Caco-2 (cell line): ENCODE measurements at regions not wholly inside any gene's neighbourhood (a gene's known extent, or its start where the extent isn't known, plus 50 kb on each side); places are given as distances from the start of the nearest gene placed in this dataset.

Experiments
- BruUV-seq: library from RNA; stranded (reverse); fragments of 400-500 nt; replicated peaks from 2 replicates; lab custom pipeline; 2021; lab: Mats Ljungman, UMichigan
- CTCF ChIA-PET: fragments of 300-600 bp; sonication (Branson Sonifier 250); formaldehyde crosslinking; loops from one replicate; lab custom pipeline; 2022; ENCODE audit warnings: antibody characterized with exemption; lab: Charles Lee
- POLR2A ChIA-PET: fragments of 300-600 bp; sonication (Branson Sonifier 250); formaldehyde crosslinking; loops from one replicate; lab custom pipeline; 2022; ENCODE audit warnings: antibody characterized with exemption; lab: Charles Lee
- DNase-seq, 2 experiments: peaks; one replicate each; pipeline versions ENCODE4 v3.0.0 to v3.0.0-alpha.2; 2020 to 2022
- H3K27me3 ChIP-seq: replicated peaks from 2 replicates; pipeline ENCODE4 v1.6.0; 2011; ENCODE audit warnings: low read length; ENCODE audit not compliant: control insufficient read depth, insufficient read depth
- H3K36me3 ChIP-seq: 2 replicates; pipeline ENCODE4 v1.5.1; 2011; ENCODE audit warnings: low read length; ENCODE audit not compliant: control insufficient read depth, insufficient read depth
- H3K4me1 ChIP-seq: fragments of 250-450 bp; sonication (Bioruptor Pico); 2 replicates; pipeline ENCODE4 v1.5.1; 2020; ENCODE audit warnings: mild to moderate bottlenecking
- H3K4me3 ChIP-seq: 2 replicates; pipeline ENCODE4 v1.5.1; 2011; ENCODE audit warnings: low read depth, mild to moderate bottlenecking, control low read depth, low read length
- H3K9me3 ChIP-seq: fragments of 250-450 bp; sonication (Bioruptor Pico); 2 replicates; pipeline ENCODE4 v1.5.1; 2020; ENCODE audit warnings: mild to moderate bottlenecking, moderate library complexity
- H3K27ac Mint-ChIP-seq: one replicate; pipeline ENCODE4 v1.8.0; 2022; ENCODE audit warnings: mixed read lengths; ENCODE audit not compliant: unreplicated experiment
- H3K27me3 Mint-ChIP-seq: one replicate; pipeline ENCODE4 v1.8.0; 2022; ENCODE audit warnings: mixed read lengths; ENCODE audit not compliant: insufficient read depth, unreplicated experiment
- H3K36me3 Mint-ChIP-seq: one replicate; pipeline ENCODE4 v1.8.0; 2022; ENCODE audit warnings: mild to moderate bottlenecking, mixed read lengths; ENCODE audit not compliant: insufficient read depth, unreplicated experiment
- H3K4me1 Mint-ChIP-seq: one replicate; pipeline ENCODE4 v1.8.0; 2022; ENCODE audit warnings: low read depth, mixed read lengths; ENCODE audit not compliant: unreplicated experiment
- H3K4me3 Mint-ChIP-seq: one replicate; pipeline ENCODE4 v1.8.0; 2022; ENCODE audit warnings: mild to moderate bottlenecking, moderate library complexity, mixed read lengths; ENCODE audit not compliant: unreplicated experiment
- H3K9me3 Mint-ChIP-seq: one replicate; pipeline ENCODE4 v1.8.0; 2022; ENCODE audit warnings: mixed read lengths; ENCODE audit not compliant: unreplicated experiment
- CTCF ChIP-seq, 2 experiments: fragments of 200-600 bp in 1 of 2; IDR thresholded peaks; 1 replicate in 1 of 2; 2 replicates in 1 of 2; pipeline versions ENCODE4 v1.5.1 to v1.8.0; 2011 to 2022; ENCODE audit warnings: antibody characterized with exemption in 1 of 2, control low read depth in 1 of 2, inconsistent platforms in 1 of 2, low read depth in 1 of 2, low read length in 1 of 2, mild to moderate bottlenecking in 1 of 2, moderate library complexity in 1 of 2; ENCODE audit not compliant: insufficient read depth in 1 of 2, severe bottlenecking in 1 of 2, unreplicated experiment in 1 of 2
- intact Hi-C: fragments of 100-400 bp; cut with micrococcal nuclease; formaldehyde crosslinking; loops from one replicate; pipeline ENCODE4 v1.10.0; 2022; ENCODE audit not compliant: unreplicated experiment

DNA sequence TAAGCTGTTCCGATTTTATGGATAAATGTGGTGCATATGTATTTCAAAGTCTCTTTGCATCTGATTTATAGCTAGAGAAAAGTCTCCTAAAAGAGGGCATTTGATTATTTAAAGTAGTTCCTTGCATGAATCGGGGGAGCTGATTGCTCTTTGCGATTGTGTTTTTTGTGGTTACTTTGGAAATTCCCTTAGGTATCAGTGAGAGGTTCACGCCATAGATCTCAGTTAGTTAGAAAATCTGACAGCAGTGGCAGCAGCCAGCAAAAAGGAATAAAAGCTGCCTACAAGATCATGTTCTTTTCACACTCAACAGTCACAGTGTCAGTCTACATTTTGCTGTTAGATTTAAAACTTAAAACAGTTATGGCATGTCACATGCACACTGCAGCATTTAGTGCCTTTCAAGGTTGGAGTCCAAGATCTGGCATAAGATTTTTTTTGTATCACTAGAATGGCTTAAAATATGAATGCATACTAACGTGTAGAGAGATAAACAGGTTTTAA is 436.5 kb upstream of the PCDH20 start:
- Mint-ChIP-seq H3K27me3 (no peaks in the 10 kb centered on the region), H3K4me1 (no peaks in the 10 kb centered on the region), H3K4me3 (no peak overlapping the region), H3K36me3 (no peaks in the 10 kb centered on the region), H3K27ac (no peak overlapping the region), H3K9me3 (no peaks in the 10 kb centered on the region)
- ChIA-PET CTCF (no interaction called here), POLR2A (no interaction called here)
- intact Hi-C loops, result no loop called here
- no peak for TF ChIP-seq CTCF (IDR thresholded peaks at IDR 0.05; ENCODE audit: insufficient read depth in 1 of 2, low read depth in 1 of 2, low read length in 1 of 2, severe bottlenecking in 1 of 2, unreplicated experiment in 1 of 2)
- no peak for DNase-seq
- Histone ChIP-seq H3K9me3 (no peaks in the 10 kb centered on the region), H3K4me3 (no peak overlapping the region), H3K4me1 (no peaks in the 10 kb centered on the region), H3K36me3 (no peaks in the 10 kb centered on the region), H3K27me3 (no peaks in the 10 kb centered on the region)
- no TSS peak for BruUV-seq

- no peak for DNase-seq
- H3K36me3 ChIP-seq, result no peaks in the 10 kb centered on the region
- no peaks in the 10 kb centered on the region for H3K4me1 ChIP-seq
- H3K9me3 ChIP-seq, result no peaks in the 10 kb centered on the region
- Mint-ChIP-seq H3K27me3 (no peaks in the 10 kb centered on the region), H3K9me3 (no peaks in the 10 kb centered on the region), H3K36me3 (no peaks in the 10 kb centered on the region), H3K4me1 (no peaks in the 10 kb centered on the region), H3K27ac (no peak overlapping the region), H3K4me3 (no peak overlapping the region)
- no TSS peak for BruUV-seq
- ChIA-PET POLR2A (no interaction called here), CTCF (no interaction called here)
- H3K4me3 ChIP-seq, result no peak overlapping the region
- intact Hi-C loops, result no loop called here
- H3K27me3 ChIP-seq, result no peaks in the 10 kb centered on the region
- no peak for TF ChIP-seq CTCF (IDR thresholded peaks at IDR 0.05; ENCODE audit: insufficient read depth in 1 of 2, low read depth in 1 of 2, low read length in 1 of 2, severe bottlenecking in 1 of 2, unreplicated experiment in 1 of 2)
These were observed 435.1 kb upstream of the PCDH20 start for GRCh38 chr13:61850794-61851193.

- no peaks in the 10 kb centered on the region for H3K36me3 ChIP-seq
- no peaks in the 10 kb centered on the region for H3K4me1 ChIP-seq
- no peak for TF ChIP-seq CTCF (IDR thresholded peaks at IDR 0.05; ENCODE audit: insufficient read depth in 1 of 2, low read depth in 1 of 2, low read length in 1 of 2, severe bottlenecking in 1 of 2, unreplicated experiment in 1 of 2)
- Mint-ChIP-seq H3K27ac (no peak overlapping the region), H3K36me3 (no peaks in the 10 kb centered on the region), H3K27me3 (no peaks in the 10 kb centered on the region), H3K4me1 (no peaks in the 10 kb centered on the region), H3K4me3 (no peak overlapping the region), H3K9me3 (no peaks in the 10 kb centered on the region)
- no peaks in the 10 kb centered on the region for H3K27me3 ChIP-seq
- no peak overlapping the region for H3K4me3 ChIP-seq
- no peaks in the 10 kb centered on the region for H3K9me3 ChIP-seq
- POLR2A ChIA-PET, result no interaction called here
- no TSS peak for BruUV-seq
- CTCF ChIA-PET, result no interaction called here
- no peak for DNase-seq
- intact Hi-C loops, result no loop called here
These were observed 422.9 kb upstream of the PCDH20 start for GRCh38 chr13:61838568-61838967.
